GM18520 (cell line): ENCODE measurements at regions not wholly inside any gene's neighbourhood (a gene's known extent, or its start where the extent isn't known, plus 50 kb on each side); places are given as distances from the start of the nearest gene placed in this dataset.
"Not testable (repeated sequence)": the region's sequence is repeated elsewhere in the genome, so short reads cannot be mapped to it uniquely, and the experiment has no call there.

ENCODE experiments used
- ATAC-seq: cut with Tn5 transposase; IDR thresholded peaks from one replicate; pipeline ENCODE4 v1.9.1; 2021; ENCODE audit not compliant: unreplicated experiment

- ATAC-seq = no peak
Measured at GRCh38 chr2:204140246-204140645, 203.7 kb downstream of the ICOS start.

GRCh38 chr2:204143216-204144014 lies 206.9 kb downstream of the ICOS start:
- no peak for ATAC-seq

GRCh38 chr2:204144492-204144891 lies 207.9 kb downstream of the ICOS start:
- ATAC-seq = no peak

GRCh38 chr2:204145263-204145751 lies 208.7 kb downstream of the ICOS start:
- peak; percentile 74 for ATAC-seq

GRCh38 chr2:204145791-204146190 lies 209.2 kb downstream of the ICOS start:
- ATAC-seq = no peak

- ATAC-seq = not testable (repeated sequence)
Measured at GRCh38 chr2:204147040-204147439, 210.5 kb downstream of the ICOS start.

- ATAC-seq = no peak
Measured at GRCh38 chr2:204150721-204151120, 214.2 kb downstream of the ICOS start.

- no peak for ATAC-seq
Measured at GRCh38 chr2:204152616-204153015, 216.1 kb downstream of the ICOS start.

GRCh38 chr2:204154863-204155262 lies 218.3 kb downstream of the ICOS start:
- no peak for ATAC-seq

GRCh38 chr2:204156456-204156855 lies 219.9 kb downstream of the ICOS start:
- no peak for ATAC-seq

GRCh38 chr2:204157684-204158083 lies 221.1 kb downstream of the ICOS start:
- no peak for ATAC-seq

GRCh38 chr2:204159526-204159925 lies 223.0 kb downstream of the ICOS start:
- ATAC-seq = no peak

GRCh38 chr2:204160989-204161388 lies 224.4 kb downstream of the ICOS start:
- ATAC-seq = no peak

GRCh38 chr2:204161886-204162285 lies 225.3 kb downstream of the ICOS start:
- ATAC-seq = no peak

GRCh38 chr2:204166961-204167360 lies 230.4 kb downstream of the ICOS start:
- no peak for ATAC-seq

GRCh38 chr2:204167670-204168069 lies 231.1 kb downstream of the ICOS start:
- not testable (repeated sequence) for ATAC-seq

- ATAC-seq = no peak
Measured at GRCh38 chr2:204170411-204170810, 233.8 kb downstream of the ICOS start.

GRCh38 chr2:204171432-204172144 lies 235.0 kb downstream of the ICOS start:
- ATAC-seq = no peak

GRCh38 chr2:204172145-204172600 lies 235.6 kb downstream of the ICOS start:
- ATAC-seq = no peak

GRCh38 chr2:204174034-204174433 lies 237.5 kb downstream of the ICOS start:
- no peak for ATAC-seq

GRCh38 chr2:204175552-204176271 lies 239.1 kb downstream of the ICOS start:
- ATAC-seq = no peak
